AG10803 (cell line): ENCODE measurements at regions not wholly inside any gene's neighbourhood (a gene's known extent, or its start where the extent isn't known, plus 50 kb on each side); places are given as distances from the start of the nearest gene placed in this dataset.

Experiments used
- DNase-seq: peaks from one replicate; pipeline ENCODE4 v3.0.0; 2010; ENCODE audit warnings: low read depth
- H3K4me3 ChIP-seq: 2 replicates; pipeline ENCODE4 v1.5.1; 2011; ENCODE audit warnings: mild to moderate bottlenecking, low read length, control low read depth
- CTCF ChIP-seq: conservative IDR thresholded peaks from 2 replicates; pipeline ENCODE4 v1.5.1; 2011; ENCODE audit warnings: mild to moderate bottlenecking, low read length, control low read depth, inconsistent platforms

DNA sequence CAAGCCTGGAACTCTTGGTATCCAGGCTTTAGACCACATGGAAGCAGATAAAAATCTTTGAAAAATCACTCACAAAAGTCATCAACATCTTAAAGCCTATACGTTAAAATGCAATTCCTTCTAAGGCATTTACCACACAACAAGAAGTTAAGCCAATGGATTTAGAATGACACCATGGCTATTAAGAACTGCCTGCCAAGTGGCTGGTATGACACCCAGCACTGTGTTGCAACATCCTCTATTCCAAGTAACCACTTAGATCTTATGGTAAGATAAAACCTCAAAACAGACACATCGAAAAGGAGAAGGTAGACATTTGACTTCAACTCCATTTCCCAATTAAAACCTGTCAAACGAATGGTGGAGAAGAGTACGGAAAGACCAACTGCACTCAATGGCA is 344.2 kb upstream of the SLC30A5 start:
- H3K4me3 ChIP-seq = no peak overlapping the region
- TF ChIP-seq CTCF = no peak
- DNase-seq = peak; percentile 20

DNA sequence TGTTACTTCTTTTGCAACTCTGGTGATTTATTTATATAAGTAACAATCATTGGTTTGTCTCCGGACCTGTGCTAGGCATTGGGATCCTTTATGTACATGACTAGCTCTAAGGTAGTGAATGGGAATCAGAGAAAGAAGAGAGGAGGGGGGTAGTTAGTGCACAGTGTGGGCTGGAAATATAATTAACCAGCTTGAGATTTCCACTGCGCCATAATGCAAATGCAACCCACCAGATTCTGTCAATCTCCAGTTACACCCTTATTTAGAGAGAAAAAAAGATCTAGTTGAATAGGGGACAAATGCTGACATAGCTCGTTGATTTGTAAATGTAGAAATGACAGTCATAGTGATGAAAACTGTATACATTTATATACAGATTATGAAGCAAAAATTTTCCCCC is 342.2 kb upstream of the SLC30A5 start:
- no peak for TF ChIP-seq CTCF
- DNase-seq = no peak
- no peak overlapping the region for H3K4me3 ChIP-seq

DNA sequence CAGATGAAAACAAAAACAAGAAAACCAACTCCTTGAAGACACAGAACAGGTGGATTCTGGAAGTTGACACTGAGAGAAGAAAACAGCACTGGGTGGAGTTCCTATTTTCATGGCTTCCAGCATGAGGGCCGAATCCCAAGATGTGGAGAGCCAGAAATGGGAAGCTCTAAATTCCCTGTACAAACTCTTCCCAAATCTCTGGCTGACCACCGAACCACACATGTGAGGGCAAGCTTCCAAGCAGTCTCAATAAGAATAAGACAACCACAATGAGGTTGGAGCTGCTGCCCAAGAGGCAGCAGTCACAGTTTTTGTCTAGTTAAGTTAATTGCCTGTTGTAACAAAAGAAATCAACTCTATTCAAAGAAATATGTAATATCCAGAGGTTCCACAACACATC is 339.3 kb upstream of the SLC30A5 start:
- no peak overlapping the region for H3K4me3 ChIP-seq
- peak; percentile 9 for DNase-seq
- TF ChIP-seq CTCF = no peak

GRCh38 chr5:68755293-68755692 is 338.5 kb upstream of the SLC30A5 start:
- no peak overlapping the region for H3K4me3 ChIP-seq
- no peak for TF ChIP-seq CTCF
- DNase-seq = no peak

GRCh38 chr5:68757006-68757405 is 336.8 kb upstream of the SLC30A5 start:
- no peak for DNase-seq
- no peak for TF ChIP-seq CTCF
- no peak overlapping the region for H3K4me3 ChIP-seq

- TF ChIP-seq CTCF = no peak
Observed at GRCh38 chr5:68757626-68758212, 336.1 kb upstream of the SLC30A5 start.

GRCh38 chr5:68759593-68759992 is 334.2 kb upstream of the SLC30A5 start:
- no peak for DNase-seq
- no peak overlapping the region for H3K4me3 ChIP-seq
- no peak for TF ChIP-seq CTCF

More at GRCh38 chr5:68757626-68758212, 336.1 kb upstream of the SLC30A5 start:
- no peak for DNase-seq
- H3K4me3 ChIP-seq = no peak overlapping the region
